ENCODE measurements at regions not wholly inside any gene's neighbourhood (a gene's known extent, or its start where the extent isn't known, plus 50 kb on each side); places are given as distances from the start of the nearest gene placed in this dataset.

DNA sequence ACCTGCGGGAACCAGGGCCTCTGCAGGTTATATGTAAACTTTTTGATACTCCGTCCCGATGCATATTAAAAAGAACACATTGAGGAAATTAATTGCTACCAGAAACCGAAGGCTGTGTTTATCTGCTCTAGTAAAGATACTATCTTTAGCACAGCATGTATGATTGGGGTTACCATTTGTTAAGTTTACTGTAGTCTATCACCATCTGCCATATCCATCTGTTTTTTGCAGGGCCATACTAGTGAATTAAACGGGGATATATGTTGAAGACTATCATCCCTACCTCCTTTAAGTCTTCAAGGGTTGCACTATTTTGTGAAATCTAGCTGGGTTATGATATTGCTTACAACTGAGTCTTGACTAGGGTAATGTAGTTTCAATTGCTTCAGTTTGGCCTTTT is 597.0 kb downstream of the SQOR start:
- TF ChIP-seq TAF1 (IDR thresholded peaks at IDR 0.05; ENCODE audit: borderline replicate concordance, insufficient read depth, low read length): no peak
- no peak for TF ChIP-seq SIN3A (IDR thresholded peaks at IDR 0.05; ENCODE audit: borderline replicate concordance, insufficient read depth, low read length)
- TF ChIP-seq, protein P1, sequence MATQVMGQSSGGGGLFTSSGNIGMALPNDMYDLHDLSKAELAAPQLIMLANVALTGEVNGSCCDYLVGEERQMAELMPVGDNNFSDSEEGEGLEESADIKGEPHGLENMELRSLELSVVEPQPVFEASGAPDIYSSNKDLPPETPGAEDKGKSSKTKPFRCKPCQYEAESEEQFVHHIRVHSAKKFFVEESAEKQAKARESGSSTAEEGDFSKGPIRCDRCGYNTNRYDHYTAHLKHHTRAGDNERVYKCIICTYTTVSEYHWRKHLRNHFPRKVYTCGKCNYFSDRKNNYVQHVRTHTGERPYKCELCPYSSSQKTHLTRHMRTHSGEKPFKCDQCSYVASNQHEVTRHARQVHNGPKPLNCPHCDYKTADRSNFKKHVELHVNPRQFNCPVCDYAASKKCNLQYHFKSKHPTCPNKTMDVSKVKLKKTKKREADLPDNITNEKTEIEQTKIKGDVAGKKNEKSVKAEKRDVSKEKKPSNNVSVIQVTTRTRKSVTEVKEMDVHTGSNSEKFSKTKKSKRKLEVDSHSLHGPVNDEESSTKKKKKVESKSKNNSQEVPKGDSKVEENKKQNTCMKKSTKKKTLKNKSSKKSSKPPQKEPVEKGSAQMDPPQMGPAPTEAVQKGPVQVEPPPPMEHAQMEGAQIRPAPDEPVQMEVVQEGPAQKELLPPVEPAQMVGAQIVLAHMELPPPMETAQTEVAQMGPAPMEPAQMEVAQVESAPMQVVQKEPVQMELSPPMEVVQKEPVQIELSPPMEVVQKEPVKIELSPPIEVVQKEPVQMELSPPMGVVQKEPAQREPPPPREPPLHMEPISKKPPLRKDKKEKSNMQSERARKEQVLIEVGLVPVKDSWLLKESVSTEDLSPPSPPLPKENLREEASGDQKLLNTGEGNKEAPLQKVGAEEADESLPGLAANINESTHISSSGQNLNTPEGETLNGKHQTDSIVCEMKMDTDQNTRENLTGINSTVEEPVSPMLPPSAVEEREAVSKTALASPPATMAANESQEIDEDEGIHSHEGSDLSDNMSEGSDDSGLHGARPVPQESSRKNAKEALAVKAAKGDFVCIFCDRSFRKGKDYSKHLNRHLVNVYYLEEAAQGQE (IDR thresholded peaks at IDR 0.05; ENCODE audit: insufficient read depth in 1 of 2, low read depth in 2 of 2, low read length in 2 of 2): no peak
- no peak for TF ChIP-seq FOXP2 (optimal IDR thresholded peaks at IDR 0.05; ENCODE audit: borderline replicate concordance, extremely low read depth, extremely low read length, insufficient read depth)
- TF ChIP-seq POLR2AphosphoS5 (IDR thresholded peaks at IDR 0.05; ENCODE audit: low read depth, low read length): no peak

DNA sequence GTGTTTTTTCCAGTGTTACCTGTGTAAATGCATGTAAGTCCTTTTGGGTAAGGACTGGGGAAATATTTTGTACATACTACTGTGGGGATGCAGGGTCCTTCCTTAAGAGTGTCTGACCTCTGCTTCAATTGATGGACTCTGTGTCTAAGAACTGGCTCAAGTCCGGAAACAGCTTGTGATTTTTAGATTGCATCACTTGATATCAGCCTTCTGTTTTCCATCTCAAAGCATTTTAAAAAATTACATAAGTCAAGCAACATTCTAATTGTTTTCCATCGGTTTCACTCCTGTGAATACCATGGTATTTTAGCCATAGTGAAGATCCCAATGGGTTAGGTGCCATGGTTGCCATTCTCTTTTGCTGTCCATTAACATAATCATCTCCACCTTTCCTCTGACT is 597.6 kb downstream of the SQOR start:
- TF ChIP-seq FOXP2 (optimal IDR thresholded peaks at IDR 0.05; ENCODE audit: borderline replicate concordance, extremely low read depth, extremely low read length, insufficient read depth): no peak

DNA sequence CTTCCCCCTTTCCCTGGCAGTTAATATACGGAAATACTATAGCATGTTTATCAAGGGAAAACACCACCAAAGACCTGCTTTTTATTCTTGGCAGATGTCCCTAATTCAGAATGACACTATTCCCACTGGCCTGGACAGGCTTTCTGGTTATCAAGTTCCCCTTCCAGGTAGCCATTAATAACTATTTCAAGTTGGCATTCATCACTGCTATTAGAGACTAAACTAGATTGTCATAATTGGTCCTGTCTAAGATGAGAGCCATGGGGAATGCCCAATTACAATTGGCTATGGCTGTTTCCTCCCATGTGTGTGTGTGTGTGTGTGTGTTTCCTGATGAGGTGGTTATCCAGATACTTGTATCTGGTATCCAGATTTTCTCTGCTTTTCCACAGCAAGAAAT is 608.1 kb downstream of the SQOR start:
- TF ChIP-seq POLR2AphosphoS5 (IDR thresholded peaks at IDR 0.05; ENCODE audit: low read depth, low read length): no peak
- TF ChIP-seq FOXP2 (optimal IDR thresholded peaks at IDR 0.05; ENCODE audit: borderline replicate concordance, extremely low read depth, extremely low read length, insufficient read depth): no peak
- TF ChIP-seq TAF1 (IDR thresholded peaks at IDR 0.05; ENCODE audit: borderline replicate concordance, insufficient read depth, low read length): no peak
- TF ChIP-seq, protein P1 (IDR thresholded peaks at IDR 0.05; ENCODE audit: insufficient read depth in 1 of 2, low read depth in 2 of 2, low read length in 2 of 2): no peak
- TF ChIP-seq SIN3A (IDR thresholded peaks at IDR 0.05; ENCODE audit: borderline replicate concordance, insufficient read depth, low read length): no peak

DNA sequence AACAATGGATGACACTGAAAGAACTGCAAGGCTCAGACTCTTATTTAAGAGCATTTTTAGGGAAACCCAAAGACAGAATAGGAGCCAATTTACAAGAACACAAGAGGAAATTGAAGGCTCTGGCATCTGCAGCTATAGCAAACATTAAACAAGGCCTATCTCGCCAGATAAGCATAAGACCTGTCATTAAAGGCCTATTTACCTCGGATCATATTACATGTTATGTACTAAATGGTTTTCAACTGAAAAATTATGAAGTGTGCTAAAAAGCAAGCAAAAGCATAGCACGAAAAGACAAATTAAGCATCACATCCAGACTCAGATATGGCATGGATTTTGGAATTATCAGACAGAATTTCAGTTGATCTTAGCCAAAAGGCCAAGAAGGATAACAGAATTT is 617.1 kb downstream of the SQOR start:
- TF ChIP-seq SIN3A (IDR thresholded peaks at IDR 0.05; ENCODE audit: borderline replicate concordance, insufficient read depth, low read length): no peak
- no peak for TF ChIP-seq FOXP2 (optimal IDR thresholded peaks at IDR 0.05; ENCODE audit: borderline replicate concordance, extremely low read depth, extremely low read length, insufficient read depth)
- TF ChIP-seq, protein P1 (IDR thresholded peaks at IDR 0.05; ENCODE audit: insufficient read depth in 1 of 2, low read depth in 2 of 2, low read length in 2 of 2): no peak
- no peak for TF ChIP-seq POLR2AphosphoS5 (IDR thresholded peaks at IDR 0.05; ENCODE audit: low read depth, low read length)
- no peak for TF ChIP-seq TAF1 (IDR thresholded peaks at IDR 0.05; ENCODE audit: borderline replicate concordance, insufficient read depth, low read length)

DNA sequence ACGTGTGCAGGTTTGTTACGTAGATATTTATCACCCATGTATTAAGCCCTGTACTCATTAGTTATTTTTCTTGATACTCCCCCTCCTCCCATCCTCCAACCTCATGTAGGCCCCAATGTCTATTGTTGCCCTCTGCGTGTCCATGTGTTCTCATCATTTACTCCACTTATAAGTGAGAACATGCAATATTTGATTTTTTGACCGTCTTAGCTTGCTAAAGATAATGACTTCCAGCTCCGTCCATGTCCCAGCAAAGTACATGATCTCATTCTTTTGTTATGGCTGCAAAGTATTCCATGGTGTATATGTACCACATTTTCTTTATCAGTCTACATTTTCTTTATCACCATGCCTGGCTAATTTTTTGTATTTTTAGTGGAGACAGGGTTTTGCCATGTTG is 623.2 kb downstream of the SQOR start:
- no peak for TF ChIP-seq POLR2AphosphoS5 (IDR thresholded peaks at IDR 0.05; ENCODE audit: low read depth, low read length)
- TF ChIP-seq, protein P1 (IDR thresholded peaks at IDR 0.05; ENCODE audit: insufficient read depth in 1 of 2, low read depth in 2 of 2, low read length in 2 of 2): no peak
- TF ChIP-seq FOXP2 (optimal IDR thresholded peaks at IDR 0.05; ENCODE audit: borderline replicate concordance, extremely low read depth, extremely low read length, insufficient read depth): no peak
- TF ChIP-seq TAF1 (IDR thresholded peaks at IDR 0.05; ENCODE audit: borderline replicate concordance, insufficient read depth, low read length): no peak
- no peak for TF ChIP-seq SIN3A (IDR thresholded peaks at IDR 0.05; ENCODE audit: borderline replicate concordance, insufficient read depth, low read length)
